ENCODE measurements at regions not wholly inside any gene's neighbourhood (a gene's known extent, or its start where the extent isn't known, plus 50 kb on each side); places are given as distances from the start of the nearest gene placed in this dataset.

DNA sequence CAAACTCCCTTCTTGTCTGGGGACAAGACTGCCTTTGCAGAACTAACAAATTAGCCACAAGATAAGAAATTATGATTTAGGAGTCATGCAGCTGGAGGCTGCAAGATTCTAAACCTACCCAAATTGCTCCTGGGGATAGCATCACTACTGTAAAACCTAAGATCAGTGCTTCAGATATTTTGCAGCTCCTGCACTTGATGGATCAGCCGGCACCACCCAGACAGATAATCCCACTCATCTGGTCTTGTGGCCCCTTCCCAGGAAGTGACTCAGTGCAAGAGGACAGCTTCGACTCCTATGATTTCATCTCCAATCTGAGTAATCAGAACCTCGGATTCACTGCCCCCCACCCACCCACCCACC lies 181.9 kb downstream of the AKR1D1 start:
- 82 to 83% methylated on average over 3 of the region's 3 CpGs for WGBS, 2 donors
- intact Hi-C loops (cut with DNase I): no loop called here
- peak overlapping the region in 1 of 4 donors; percentile 34 for H3K27ac ChIP-seq
- H3K36me3 ChIP-seq: no peaks in the 10 kb centered on the region
- DNase-seq: no peak
- TF ChIP-seq, protein P1, sequence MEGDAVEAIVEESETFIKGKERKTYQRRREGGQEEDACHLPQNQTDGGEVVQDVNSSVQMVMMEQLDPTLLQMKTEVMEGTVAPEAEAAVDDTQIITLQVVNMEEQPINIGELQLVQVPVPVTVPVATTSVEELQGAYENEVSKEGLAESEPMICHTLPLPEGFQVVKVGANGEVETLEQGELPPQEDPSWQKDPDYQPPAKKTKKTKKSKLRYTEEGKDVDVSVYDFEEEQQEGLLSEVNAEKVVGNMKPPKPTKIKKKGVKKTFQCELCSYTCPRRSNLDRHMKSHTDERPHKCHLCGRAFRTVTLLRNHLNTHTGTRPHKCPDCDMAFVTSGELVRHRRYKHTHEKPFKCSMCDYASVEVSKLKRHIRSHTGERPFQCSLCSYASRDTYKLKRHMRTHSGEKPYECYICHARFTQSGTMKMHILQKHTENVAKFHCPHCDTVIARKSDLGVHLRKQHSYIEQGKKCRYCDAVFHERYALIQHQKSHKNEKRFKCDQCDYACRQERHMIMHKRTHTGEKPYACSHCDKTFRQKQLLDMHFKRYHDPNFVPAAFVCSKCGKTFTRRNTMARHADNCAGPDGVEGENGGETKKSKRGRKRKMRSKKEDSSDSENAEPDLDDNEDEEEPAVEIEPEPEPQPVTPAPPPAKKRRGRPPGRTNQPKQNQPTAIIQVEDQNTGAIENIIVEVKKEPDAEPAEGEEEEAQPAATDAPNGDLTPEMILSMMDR (IDR thresholded peaks at IDR 0.05): no peak
- FAIRE-seq: no peak
- peak in 2 of 4 donors; percentile 17 to 35 for ATAC-seq
- H3K9me3 ChIP-seq: no peaks in the 10 kb centered on the region
- H3K4me3 ChIP-seq: no peak overlapping the region
- H3K4me1 ChIP-seq: peaks cover 0 to 10% (median 5%) of the 10 kb centered on the region in 3 donors
- no peaks in the 10 kb centered on the region for H3K27me3 ChIP-seq

DNA sequence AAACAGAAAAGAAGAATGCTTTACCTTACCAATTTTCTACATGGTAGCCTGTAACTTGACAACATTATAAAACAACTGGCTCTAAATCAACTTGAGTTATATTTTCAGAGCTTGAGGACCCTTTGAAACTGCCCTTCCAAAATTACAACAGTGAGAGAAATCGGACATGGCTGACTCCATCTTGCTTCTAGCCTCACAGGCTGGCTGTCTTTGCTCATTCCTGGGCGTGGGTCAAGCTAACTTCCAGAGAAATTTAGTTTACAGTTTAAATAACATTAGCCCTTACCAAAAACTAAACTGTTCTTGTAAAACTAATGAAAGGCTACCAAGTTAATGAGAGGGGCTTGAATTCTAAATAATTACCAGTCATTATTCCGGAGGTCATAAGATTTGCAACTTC lies 183.4 kb downstream of the AKR1D1 start:
- Histone ChIP-seq H3K9me3 (no peaks in the 10 kb centered on the region), H3K27ac (no peak overlapping the region), H3K4me1 (peaks cover 0 to 10% (median 5%) of the 10 kb centered on the region in 3 donors), H3K36me3 (no peaks in the 10 kb centered on the region), H3K4me3 (no peak overlapping the region), H3K27me3 (no peaks in the 10 kb centered on the region)
- FAIRE-seq: no peak
- ATAC-seq: no peak
- 87 to 90% methylated on average over 3 of the region's 3 CpGs for WGBS, 2 donors
- TF ChIP-seq, protein P1 (IDR thresholded peaks at IDR 0.05): no peak
- no peak for DNase-seq
- intact Hi-C loops (cut with DNase I): no loop called here

DNA sequence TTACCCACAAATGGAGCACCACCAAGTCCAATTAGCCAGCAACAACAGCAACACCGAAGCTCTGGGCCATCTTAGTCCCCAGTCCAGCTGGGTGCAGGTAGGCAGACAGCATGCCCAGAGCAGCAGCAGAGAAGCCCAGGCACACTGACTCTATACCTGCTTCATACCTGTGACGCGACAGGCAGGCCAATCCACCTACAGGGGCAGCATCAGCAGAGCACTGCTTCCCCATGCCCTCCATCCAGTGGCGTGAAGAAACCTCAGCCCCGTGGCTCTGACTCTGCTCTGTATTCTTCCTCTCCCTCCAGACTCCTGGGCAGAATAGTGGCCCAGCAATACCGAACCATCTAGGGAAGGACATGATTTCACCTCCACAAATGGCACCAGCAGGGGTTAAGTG lies 191.7 kb downstream of the AKR1D1 start:
- 94 to 95% methylated on average over 6 of the region's 6 CpGs for WGBS, 2 donors
- ATAC-seq (no peak), FAIRE-seq (no peak), DNase-seq (no peak)
- H3K36me3 ChIP-seq: no peaks in the 10 kb centered on the region
- H3K27me3 ChIP-seq: no peaks in the 10 kb centered on the region
- no peak overlapping the region for H3K27ac ChIP-seq
- TF ChIP-seq, protein P1 (IDR thresholded peaks at IDR 0.05): no peak
- H3K4me3 ChIP-seq: no peak overlapping the region
- no peaks in the 10 kb centered on the region for H3K9me3 ChIP-seq
- intact Hi-C loops (cut with DNase I): no loop called here
- H3K4me1 ChIP-seq: no peaks in the 10 kb centered on the region

DNA sequence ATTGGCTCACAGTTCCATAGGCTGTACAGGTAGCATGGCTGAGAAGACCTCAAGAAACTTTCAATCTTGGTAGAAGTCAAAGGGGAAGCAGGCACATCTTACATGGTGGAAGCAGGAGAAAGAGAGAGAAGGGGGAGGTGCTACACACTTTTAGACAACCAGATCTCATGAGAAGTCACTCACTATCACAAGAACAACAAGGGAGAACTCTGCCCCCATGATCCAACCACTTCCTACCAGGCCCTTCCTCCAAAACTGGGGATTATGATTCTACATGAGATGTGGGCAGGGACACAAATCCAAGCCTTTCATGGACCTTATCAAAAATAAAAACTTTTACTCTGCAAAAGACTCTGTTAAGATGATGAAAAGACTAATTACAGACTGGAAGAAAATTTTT lies 183.2 kb upstream of the TRIM24 start:
- ATAC-seq (no peak), FAIRE-seq (no peak), DNase-seq (no peak)
- Histone ChIP-seq H3K4me3 (no peak overlapping the region), H3K27me3 (no peaks in the 10 kb centered on the region), H3K36me3 (no peaks in the 10 kb centered on the region), H3K27ac (no peak overlapping the region), H3K9me3 (no peaks in the 10 kb centered on the region), H3K4me1 (no peaks in the 10 kb centered on the region)
- intact Hi-C loops (cut with DNase I): no loop called here
- TF ChIP-seq, protein P1 (IDR thresholded peaks at IDR 0.05): no peak

DNA sequence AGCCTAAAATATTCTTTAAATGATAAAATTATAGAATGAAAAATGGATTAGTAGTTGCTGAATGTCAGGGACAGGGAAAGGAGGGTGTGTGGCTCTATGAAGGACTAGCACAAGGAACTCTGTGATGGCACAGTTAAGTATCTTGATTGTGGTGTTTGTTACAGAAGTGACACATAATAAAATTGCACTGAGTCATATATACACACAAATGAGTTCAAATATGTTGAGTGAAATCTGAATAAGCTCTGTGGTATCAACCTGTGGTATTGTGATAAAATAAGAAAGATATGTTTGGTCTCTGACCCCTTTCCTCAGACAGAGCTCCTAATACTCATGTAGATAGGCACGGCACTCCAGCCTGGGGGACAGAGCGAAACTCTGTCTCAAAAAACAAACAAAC lies 181.5 kb upstream of the TRIM24 start:
- FAIRE-seq (no peak), ATAC-seq (no peak), DNase-seq (no peak)
- 77 to 86% methylated on average over 2 of the region's 2 CpGs for WGBS, 2 donors
- Histone ChIP-seq H3K4me3 (no peak overlapping the region), H3K27ac (no peak overlapping the region), H3K4me1 (no peaks in the 10 kb centered on the region), H3K36me3 (no peaks in the 10 kb centered on the region), H3K27me3 (no peaks in the 10 kb centered on the region), H3K9me3 (no peaks in the 10 kb centered on the region)
- intact Hi-C loops (cut with DNase I): no loop called here
- TF ChIP-seq, protein P1 (IDR thresholded peaks at IDR 0.05): no peak
